Ovary (tissue), 7 donors: ENCODE measurements at regions not wholly inside any gene's neighbourhood (a gene's known extent, or its start where the extent isn't known, plus 50 kb on each side); places are given as distances from the start of the nearest gene placed in this dataset.

Experiments used
- DNase-seq, 5 donors: peaks; one replicate each; pipeline ENCODE4 v3.0.0-alpha.2; 2019 to 2020
- H3K27ac ChIP-seq, 2 donors: fragments of 200-600 bp; one replicate each; pipeline versions ENCODE4 v1.5.1 to v1.8.0; 2019 to 2022
- H3K27me3 ChIP-seq: fragments of 200-600 bp; one replicate; pipeline ENCODE4 v1.8.0; 2022
- H3K36me3 ChIP-seq: fragments of 200-600 bp; sonication (generic); one replicate; pipeline ENCODE4 v1.5.1; 2019
- H3K4me1 ChIP-seq: one replicate; pipeline ENCODE4 v1.8.1; 2013; ENCODE audit warnings: mild to moderate bottlenecking, moderate library complexity; ENCODE audit not compliant: insufficient read depth
- H3K4me3 ChIP-seq: fragments of 200-600 bp; sonication (generic); one replicate; pipeline ENCODE4 v1.5.1; 2017
- H3K9me3 ChIP-seq, 2 donors: fragments of 200-600 bp in 1 of 2; sonication (generic) in 1 of 2; one replicate each; pipeline versions ENCODE4 v1.5.1 to v1.8.1; 2013 to 2019; ENCODE audit warnings: mild to moderate bottlenecking in 1 of 2, moderate library complexity in 1 of 2
- CTCF ChIP-seq, 3 donors: fragments of 450-650 bp in 2 of 3; fragments of 200-600 bp in 1 of 3; IDR thresholded peaks; one replicate each; pipeline versions ENCODE4 v1.5.1 to v1.8.0; 2016 to 2022; ENCODE audit warnings: antibody characterized with exemption in 3 of 3, mild to moderate bottlenecking in 1 of 3
- EP300 ChIP-seq: sonication (generic); formaldehyde crosslinking; IDR thresholded peaks from one replicate; pipeline ENCODE4 v1.6.1; 2017; ENCODE audit warnings: antibody characterized with exemption
- POLR2A ChIP-seq: fragments of 450-650 bp; IDR thresholded peaks from one replicate; pipeline ENCODE4 v1.6.1; 2017; ENCODE audit warnings: antibody characterized with exemption, mild to moderate bottlenecking, moderate library complexity
- WGBS, 3 donors: extraction: QIAGEN DNeasy Blood & Tissue Kit in 1 of 3; methylation state at CpG; one replicate each; pipeline versions ENCODE4 v1.1.5 to v1.1.7; 2013 to 2017; 5-methylcytosine and 5-hydroxymethylcytosine counted together
- intact Hi-C, 4 donors: fragments of 100-400 bp; cut with DNase I; formaldehyde crosslinking; loops; one replicate each; pipeline versions ENCODE4 v1.11.0 to v1.15.1; 2022 to 2023
- donor health status: DM: no; HTN: no; CAD: no; lungs with moderate emphysema.
- donor health status: DM: no; HTN: no; CAD: no.
- donor health status: Bipolar disorder and iron deficiency.
- donor health status: DM: no; HTN: no; CAD: no.
- donor health status: DM: yes; HTN: yes; CAD: no.

DNA sequence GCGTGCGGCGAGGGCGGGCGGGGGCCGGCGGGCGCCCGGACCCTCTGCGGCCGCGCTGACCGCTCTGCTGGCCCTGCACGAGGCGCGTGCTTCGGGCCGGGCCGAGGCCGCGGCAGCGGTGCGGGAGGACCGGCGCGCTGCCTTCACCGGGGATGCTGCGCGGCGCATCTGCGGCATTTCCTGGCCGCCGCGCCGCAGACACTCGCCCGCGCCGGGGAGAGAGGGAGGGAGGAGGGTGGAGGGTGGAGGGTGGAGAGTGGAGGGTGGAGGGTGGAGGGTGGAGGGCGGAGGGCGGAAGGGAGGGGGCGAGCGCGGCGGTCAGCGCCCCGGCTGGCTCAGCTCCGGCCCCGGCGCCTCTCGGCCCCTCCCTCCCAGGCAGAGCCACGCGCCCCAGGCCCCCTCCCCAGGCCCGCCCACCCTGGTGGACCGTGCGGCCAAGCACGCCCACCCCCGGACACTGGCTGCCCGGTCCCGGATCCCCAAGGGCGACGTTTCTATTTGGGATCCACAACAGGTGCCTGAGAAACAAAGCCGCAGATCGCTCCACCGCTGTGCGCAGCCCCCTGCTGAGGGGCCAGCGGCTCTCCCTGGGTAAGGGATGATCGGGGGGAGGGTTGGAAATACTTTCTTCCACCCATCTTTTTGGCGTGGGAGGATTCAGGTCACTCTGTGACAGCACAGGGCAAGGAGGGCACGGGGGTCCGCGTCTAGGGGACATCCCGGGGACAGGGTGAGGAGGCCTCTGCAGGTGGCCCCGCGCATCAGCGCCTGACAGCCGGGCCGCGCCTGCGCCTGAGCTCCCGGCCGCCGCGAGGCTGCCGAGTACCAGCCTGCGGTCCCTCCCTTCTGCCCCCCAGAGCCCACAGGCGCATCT lies 111.2 kb upstream of the BEND6 start:
- peak; percentile 48 to 74 (median 66) for DNase-seq
- intact Hi-C loops = loop anchor here in 2 of 4 donors (10.0 kb wide), 1 partner anchor 139 kb away; no protein-coding TSS in a partner anchor
- Histone ChIP-seq H3K9me3 (no peaks in the 10 kb centered on the region), H3K4me1 (no peaks in the 10 kb centered on the region), H3K36me3 (no peaks in the 10 kb centered on the region), H3K4me3 (peak overlapping the region; percentile 75), H3K27ac (peak overlapping the region; percentile 32 to 79), H3K27me3 (no peaks in the 10 kb centered on the region)
- TF ChIP-seq POLR2A = peak; percentile 33
- TF ChIP-seq EP300 = no peak
- peak in 1 of 3 donors; percentile 46 for TF ChIP-seq CTCF (IDR thresholded peaks at IDR 0.05)
- 1 to 2% (median 1%) methylated on average over 21 to 82 of the region's 87 CpGs for WGBS, 3 donors

- no peak for TF ChIP-seq CTCF (IDR thresholded peaks at IDR 0.05)
- no peak for TF ChIP-seq POLR2A
- TF ChIP-seq EP300 = no peak
- intact Hi-C loops = loop anchor here in 2 of 4 donors (10.0 kb wide), 1 partner anchor 138 kb away; no protein-coding TSS in a partner anchor
- Histone ChIP-seq H3K4me3 (peak overlapping the region; percentile 75), H3K36me3 (no peaks in the 10 kb centered on the region), H3K9me3 (no peaks in the 10 kb centered on the region), H3K4me1 (no peaks in the 10 kb centered on the region), H3K27me3 (no peaks in the 10 kb centered on the region), H3K27ac (peak overlapping the region; percentile 26 to 79)
- DNase-seq = peak in 4 of 5 donors; percentile 26 to 60 (median 38)
- WGBS, 3 donors = 1 to 2% (median 1%) methylated on average over 39 to 47 of the region's 47 CpGs
Measured at GRCh38 chr6:56842686-56843475, 112.0 kb upstream of the BEND6 start.

DNA sequence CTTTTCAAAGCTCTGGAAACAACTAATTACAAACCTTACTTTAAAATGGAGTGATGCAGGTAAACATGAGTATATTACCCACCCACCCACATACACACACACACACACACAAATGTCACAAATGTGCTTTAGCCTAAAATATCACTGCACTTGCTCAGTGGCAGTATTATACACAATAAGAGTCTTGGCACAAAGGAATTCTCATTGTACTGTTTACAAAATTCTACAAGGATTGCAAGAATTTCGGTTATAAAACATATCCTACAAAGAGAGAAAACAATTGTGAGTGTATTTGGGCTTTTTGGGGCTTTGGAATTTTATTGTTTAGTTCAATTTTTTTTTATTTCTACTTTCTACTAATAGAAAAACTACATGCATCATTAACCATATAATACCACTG lies 113.2 kb upstream of the BEND6 start:
- no peaks in the 10 kb centered on the region for H3K9me3 ChIP-seq
- H3K27me3 ChIP-seq = no peaks in the 10 kb centered on the region
- intact Hi-C loops = loop anchor here in 2 of 4 donors (10.0 kb wide), 1 partner anchor 137 kb away; no protein-coding TSS in a partner anchor
- no peak overlapping the region for H3K4me3 ChIP-seq
- TF ChIP-seq CTCF (IDR thresholded peaks at IDR 0.05) (no peak), EP300 (no peak), POLR2A (no peak)
- WGBS, 3 donors = 9 to 40% (median 26%) methylated on average over 1 of the region's 1 CpG
- no peaks in the 10 kb centered on the region for H3K36me3 ChIP-seq
- no peak for DNase-seq
- no peak overlapping the region for H3K27ac ChIP-seq
- peaks cover 4% of the 10 kb centered on the region for H3K4me1 ChIP-seq

GRCh38 chr6:56841381-56841749 lies 113.5 kb upstream of the BEND6 start:
- Histone ChIP-seq H3K4me1 (peaks cover 4% of the 10 kb centered on the region), H3K36me3 (no peaks in the 10 kb centered on the region), H3K4me3 (no peak overlapping the region), H3K27ac (no peak overlapping the region), H3K9me3 (no peaks in the 10 kb centered on the region), H3K27me3 (no peaks in the 10 kb centered on the region)
- TF ChIP-seq CTCF (IDR thresholded peaks at IDR 0.05) = no peak
- no peak for TF ChIP-seq POLR2A
- TF ChIP-seq EP300 = no peak
- DNase-seq = no peak
- intact Hi-C loops = loop anchor here in 2 of 4 donors (10.0 kb wide), 1 partner anchor 137 kb away; no protein-coding TSS in a partner anchor
- WGBS, 3 donors = 57 to 67% (median 62%) methylated on average over 3 of the region's 3 CpGs
